ENCODE measurements at regions not wholly inside any gene's neighbourhood (a gene's known extent, or its start where the extent isn't known, plus 50 kb on each side); places are given as distances from the start of the nearest gene placed in this dataset.

DNA sequence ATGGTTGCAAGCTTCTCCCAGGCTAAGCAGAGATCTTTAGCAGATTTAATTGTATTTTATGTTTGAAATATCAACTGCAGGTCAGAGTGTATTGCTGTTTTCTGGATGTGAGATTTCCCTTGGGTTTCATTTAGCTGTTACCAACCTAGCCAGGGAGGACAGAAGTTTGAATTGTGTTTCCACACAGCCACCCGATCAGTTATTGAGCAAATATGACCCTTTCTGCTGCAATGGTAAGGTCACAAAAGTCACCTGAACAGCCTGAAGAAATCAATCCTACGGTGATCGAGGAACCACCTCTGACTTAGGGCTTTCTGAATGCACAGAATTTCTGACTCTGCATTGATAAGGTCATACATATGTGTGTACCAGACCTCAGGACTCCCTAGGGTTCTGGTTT is 419.9 kb downstream of the MAN2A1 start:
- DNase-seq (ENCODE audit: low read depth, low spot score) (no peak), FAIRE-seq (no peak)
- no peaks in the 10 kb centered on the region for H3K79me2 ChIP-seq (ENCODE audit: control insufficient read depth, insufficient read depth, low read length)
- no peak overlapping the region for H3K27ac ChIP-seq (ENCODE audit: insufficient read depth, low read depth, low read length)
- no peaks in the 10 kb centered on the region for H3K36me3 ChIP-seq (ENCODE audit: control insufficient read depth in 2 of 2, extremely low read depth in 1 of 2, insufficient read depth in 2 of 2, low read length in 2 of 2)
- TF ChIP-seq POLR2AphosphoS5 (IDR thresholded peaks at IDR 0.05; ENCODE audit: insufficient read depth, low read depth, low read length) (no peak), FOS (IDR thresholded peaks at IDR 0.05; ENCODE audit: borderline replicate concordance, insufficient read depth, low read length) (no peak), JUN (IDR thresholded peaks at IDR 0.05; ENCODE audit: borderline replicate concordance, insufficient read depth, insufficient read length, low read depth) (no peak), EZH2 (IDR thresholded peaks at IDR 0.05; ENCODE audit: borderline replicate concordance, low read depth, low read length, severe bottlenecking) (no peak), MYC (IDR thresholded peaks at IDR 0.05; ENCODE audit: low read depth, low read length) (no peak), POLR2A (IDR thresholded peaks at IDR 0.05; ENCODE audit: low read depth, low read length) (no peak), GATA2 (IDR thresholded peaks at IDR 0.05; ENCODE audit: insufficient read depth, insufficient read length, low read depth, low read length) (no peak)
- TF ChIP-seq, protein P1, sequence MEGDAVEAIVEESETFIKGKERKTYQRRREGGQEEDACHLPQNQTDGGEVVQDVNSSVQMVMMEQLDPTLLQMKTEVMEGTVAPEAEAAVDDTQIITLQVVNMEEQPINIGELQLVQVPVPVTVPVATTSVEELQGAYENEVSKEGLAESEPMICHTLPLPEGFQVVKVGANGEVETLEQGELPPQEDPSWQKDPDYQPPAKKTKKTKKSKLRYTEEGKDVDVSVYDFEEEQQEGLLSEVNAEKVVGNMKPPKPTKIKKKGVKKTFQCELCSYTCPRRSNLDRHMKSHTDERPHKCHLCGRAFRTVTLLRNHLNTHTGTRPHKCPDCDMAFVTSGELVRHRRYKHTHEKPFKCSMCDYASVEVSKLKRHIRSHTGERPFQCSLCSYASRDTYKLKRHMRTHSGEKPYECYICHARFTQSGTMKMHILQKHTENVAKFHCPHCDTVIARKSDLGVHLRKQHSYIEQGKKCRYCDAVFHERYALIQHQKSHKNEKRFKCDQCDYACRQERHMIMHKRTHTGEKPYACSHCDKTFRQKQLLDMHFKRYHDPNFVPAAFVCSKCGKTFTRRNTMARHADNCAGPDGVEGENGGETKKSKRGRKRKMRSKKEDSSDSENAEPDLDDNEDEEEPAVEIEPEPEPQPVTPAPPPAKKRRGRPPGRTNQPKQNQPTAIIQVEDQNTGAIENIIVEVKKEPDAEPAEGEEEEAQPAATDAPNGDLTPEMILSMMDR (IDR thresholded peaks at IDR 0.05; ENCODE audit: extremely low read depth in 1 of 2, insufficient read depth in 1 of 2, low read depth in 1 of 2, low read length in 2 of 2): no peak
- TF ChIP-seq, protein P2, sequence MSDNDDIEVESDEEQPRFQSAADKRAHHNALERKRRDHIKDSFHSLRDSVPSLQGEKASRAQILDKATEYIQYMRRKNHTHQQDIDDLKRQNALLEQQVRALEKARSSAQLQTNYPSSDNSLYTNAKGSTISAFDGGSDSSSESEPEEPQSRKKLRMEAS (IDR thresholded peaks at IDR 0.05; ENCODE audit: insufficient read depth, insufficient read length): no peak
- H3K27me3 ChIP-seq (ENCODE audit: control insufficient read depth in 2 of 2, insufficient read depth in 2 of 2, low read length in 2 of 2): no peaks in the 10 kb centered on the region
- BruUV-seq (replicated peaks): no TSS peak
- no peak overlapping the region for H3K4me2 ChIP-seq (ENCODE audit: insufficient read depth, low read length)
- no peaks in the 10 kb centered on the region for H3K9me1 ChIP-seq (replicated peaks; ENCODE audit: control insufficient read depth, extremely low read depth, insufficient read depth, low read length)
- no peak overlapping the region for H3K9ac ChIP-seq (replicated peaks; ENCODE audit: extremely low read depth, insufficient read depth, low read length)
- no peaks in the 10 kb centered on the region for H3K4me1 ChIP-seq (ENCODE audit: control insufficient read depth, extremely low read depth, insufficient read depth, low read length)
- intact Hi-C loops (cut with micrococcal nuclease): no loop called here
- no peak overlapping the region for H2AFZ ChIP-seq (ENCODE audit: low read depth, low read length)
- CTCF ChIA-PET: no interaction called here
- no peaks in the 10 kb centered on the region for H3K9me3 ChIP-seq (replicated peaks; ENCODE audit: control insufficient read depth, insufficient read depth, low read length)
- no peak overlapping the region for H3K4me3 ChIP-seq (replicated peaks in 1 of 3; ENCODE audit: insufficient read depth in 1 of 3, low read depth in 1 of 3, low read length in 3 of 3)
- POLR2A ChIA-PET: no interaction called here
- dilution Hi-C loops (cut with MboI; ENCODE audit: extremely low pct_ligation_motif_present, low sequenced_read_pairs): no loop called here
- no peaks in the 10 kb centered on the region for H4K20me1 ChIP-seq (replicated peaks; ENCODE audit: control insufficient read depth, extremely low read depth, insufficient read depth, low read length)

Measured in endothelial cell of umbilical vein (primary cell).